NOMO-1 treated with DMSO at 0.1 percent for 48 hours (cell line): ENCODE measurements at regions not wholly inside any gene's neighbourhood (a gene's known extent, or its start where the extent isn't known, plus 50 kb on each side); places are given as distances from the start of the nearest gene placed in this dataset.

Source experiments
- DNase-seq: peaks from one replicate; lab custom pipeline; 2025; ENCODE audit not compliant: unreplicated experiment; lab: John Stamatoyannopoulos, UW

- no peak for DNase-seq
Observed at GRCh38 chr2:120807751-120808150, 72.1 kb downstream of the GLI2 start.

GRCh38 chr2:120809151-120809550, 73.5 kb downstream of the GLI2 start:
- no peak for DNase-seq

DNA sequence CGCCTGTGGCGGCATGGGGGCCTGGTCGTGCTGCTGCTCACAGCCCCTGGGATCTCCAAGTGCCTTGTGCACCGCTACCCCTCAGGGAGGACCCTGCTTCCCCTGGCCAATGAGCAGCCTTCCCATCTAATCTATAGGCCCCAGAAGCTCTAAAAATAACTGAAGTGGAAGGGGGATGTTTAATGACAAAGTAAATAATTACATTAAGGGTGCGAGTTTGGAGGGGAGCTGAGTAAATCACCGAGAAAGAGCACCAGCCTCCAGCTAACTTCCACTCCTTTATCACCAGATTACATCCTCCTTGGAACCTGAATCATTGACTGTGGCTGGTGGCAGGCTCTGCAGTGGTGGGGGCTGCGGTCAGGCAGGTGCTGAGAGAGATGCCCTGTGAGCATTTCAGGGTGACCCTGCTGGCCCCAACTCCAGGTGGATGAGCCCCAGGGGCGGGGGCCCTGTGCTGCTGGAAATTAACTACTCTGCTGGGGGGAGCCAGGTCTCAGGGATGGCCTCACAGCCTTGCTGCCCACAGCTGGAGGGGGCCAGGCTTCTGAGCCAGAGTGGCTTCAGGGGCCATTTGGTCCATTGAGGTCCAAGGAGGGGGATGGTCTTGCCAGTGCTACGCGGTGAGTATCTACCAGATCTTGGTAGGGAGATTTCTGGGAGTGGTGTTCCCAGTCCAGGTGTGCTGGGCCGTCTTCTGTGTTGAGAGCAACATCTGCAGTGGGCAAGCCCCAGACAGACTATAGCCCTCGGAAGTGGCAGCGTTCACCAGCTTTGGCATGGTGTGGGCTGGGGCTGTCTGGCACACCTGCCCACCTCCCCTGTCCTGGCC, 74.2 kb downstream of the GLI2 start:
- DNase-seq = no peak

DNA sequence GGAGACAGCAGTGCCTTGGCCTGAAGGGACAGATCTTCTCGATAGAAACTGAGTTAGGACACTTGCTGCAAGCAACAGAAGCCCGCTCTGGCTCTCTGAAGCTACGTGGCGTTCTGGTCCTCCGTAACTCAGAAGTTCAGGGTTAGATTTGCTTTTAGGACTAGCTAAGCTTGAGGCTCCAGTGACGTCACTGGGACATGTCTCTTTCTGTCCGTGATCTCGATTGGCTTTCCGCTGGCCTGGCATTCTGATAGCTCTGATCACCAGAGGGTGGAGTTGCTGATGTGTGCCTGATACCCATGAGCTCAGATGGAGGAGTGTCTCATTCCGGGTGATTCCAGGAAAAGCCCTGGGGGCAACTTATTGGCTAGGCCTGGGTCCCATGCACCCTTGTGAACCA, 75.0 kb downstream of the GLI2 start:
- no peak for DNase-seq

DNA sequence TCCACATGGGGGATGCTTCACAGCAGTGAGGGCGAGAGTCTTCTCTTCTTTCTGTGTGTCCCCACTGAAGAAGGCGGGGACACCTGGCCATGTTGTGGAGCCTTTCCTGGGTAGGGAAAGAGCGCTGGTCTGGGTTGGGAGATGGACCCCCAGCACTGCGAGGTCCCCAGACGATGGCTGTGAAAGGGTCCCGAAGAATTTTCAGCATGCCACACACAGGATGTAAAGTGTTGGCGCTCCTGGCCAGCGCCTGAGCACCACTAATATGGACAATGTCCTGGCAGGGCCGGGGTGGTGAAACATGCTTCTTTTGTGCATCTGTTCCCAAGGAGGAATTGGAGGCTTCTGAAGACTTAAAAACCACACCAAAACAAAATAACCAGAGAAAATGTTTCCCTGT, 77.2 kb downstream of the GLI2 start:
- no peak for DNase-seq

DNA sequence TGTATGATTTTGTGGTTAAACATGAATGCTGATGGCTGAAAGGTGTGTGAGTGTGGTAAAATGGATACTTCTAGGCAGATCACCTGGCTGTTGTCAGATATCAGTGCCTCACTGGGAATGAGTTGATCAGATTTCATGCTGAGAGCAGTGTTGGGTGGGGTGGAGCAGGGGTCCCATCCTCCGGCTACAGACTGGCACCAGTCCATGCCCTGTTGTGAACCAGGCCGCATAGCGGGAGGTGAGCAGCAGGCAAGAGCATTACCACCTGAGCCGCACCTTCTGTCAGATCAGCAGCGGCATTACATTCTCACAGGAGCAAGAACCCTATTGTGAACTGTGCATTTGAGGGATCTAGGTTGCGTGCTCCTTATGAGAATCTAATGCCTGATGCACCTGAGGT, 78.7 kb downstream of the GLI2 start:
- DNase-seq = no peak

DNA sequence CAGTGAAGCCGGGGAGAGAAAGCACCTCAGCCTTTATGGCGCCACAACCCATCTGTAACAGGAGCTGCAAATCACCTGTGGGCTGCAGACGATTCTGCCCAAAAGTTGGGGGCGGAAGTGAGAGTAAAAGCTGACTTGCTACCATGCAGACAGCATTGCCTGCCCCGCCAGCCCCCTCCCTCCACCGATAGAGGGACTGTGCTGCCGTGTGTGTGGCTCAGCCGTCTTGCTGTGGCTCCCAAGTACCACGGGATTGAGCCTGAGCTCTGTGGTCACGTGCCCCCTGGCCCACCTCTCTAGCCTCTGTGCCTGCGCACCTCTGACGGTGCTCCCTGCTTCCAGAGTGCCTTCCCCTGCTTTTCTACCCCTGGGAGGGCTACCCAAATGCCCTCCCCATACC, 79.6 kb downstream of the GLI2 start:
- DNase-seq = no peak

GRCh38 chr2:120817136-120817955, 81.7 kb downstream of the GLI2 start:
- DNase-seq = no peak

DNA sequence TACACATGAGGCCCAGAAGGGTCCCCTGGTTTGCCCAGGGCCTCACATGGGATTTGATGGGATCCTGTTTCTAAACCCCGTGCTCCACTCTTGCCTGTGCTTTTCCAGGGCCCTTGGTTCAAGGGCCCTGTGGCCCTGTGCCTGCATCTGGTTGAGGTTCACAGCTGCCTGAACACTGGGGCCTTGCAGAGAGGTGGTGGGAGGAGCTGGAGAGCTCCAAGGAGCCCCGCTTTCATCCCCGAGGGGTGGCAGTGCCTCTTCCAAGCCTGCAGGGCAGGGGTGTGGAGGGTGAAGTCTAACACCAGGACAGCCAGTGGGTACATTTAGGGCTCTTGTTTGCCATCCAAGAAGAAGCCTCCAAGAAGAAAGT, 82.3 kb downstream of the GLI2 start:
- DNase-seq = no peak

DNA sequence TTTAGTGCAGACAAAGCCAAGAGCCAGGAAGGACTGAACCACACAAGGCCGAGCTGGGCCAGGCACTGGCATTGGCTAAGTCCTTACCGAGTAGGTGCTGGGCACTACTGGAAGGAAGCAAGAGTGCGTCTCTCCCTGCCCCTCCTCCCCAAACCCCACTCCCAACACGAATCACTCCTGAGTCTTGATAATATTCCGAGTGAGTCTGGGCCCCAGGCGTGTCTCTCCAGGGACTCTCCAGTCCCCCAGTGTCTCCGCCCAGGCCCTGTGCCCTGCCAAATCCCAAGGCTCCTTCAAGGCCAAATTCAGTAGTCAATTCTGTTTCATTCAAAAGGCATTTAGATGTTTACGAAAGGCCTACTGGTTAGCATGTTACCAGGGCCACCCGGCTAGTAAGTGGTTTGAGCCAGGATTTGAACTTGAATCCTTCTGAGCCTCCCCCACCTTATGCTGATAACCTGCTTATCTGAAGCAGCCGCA, 82.8 kb downstream of the GLI2 start:
- DNase-seq = no peak

DNA sequence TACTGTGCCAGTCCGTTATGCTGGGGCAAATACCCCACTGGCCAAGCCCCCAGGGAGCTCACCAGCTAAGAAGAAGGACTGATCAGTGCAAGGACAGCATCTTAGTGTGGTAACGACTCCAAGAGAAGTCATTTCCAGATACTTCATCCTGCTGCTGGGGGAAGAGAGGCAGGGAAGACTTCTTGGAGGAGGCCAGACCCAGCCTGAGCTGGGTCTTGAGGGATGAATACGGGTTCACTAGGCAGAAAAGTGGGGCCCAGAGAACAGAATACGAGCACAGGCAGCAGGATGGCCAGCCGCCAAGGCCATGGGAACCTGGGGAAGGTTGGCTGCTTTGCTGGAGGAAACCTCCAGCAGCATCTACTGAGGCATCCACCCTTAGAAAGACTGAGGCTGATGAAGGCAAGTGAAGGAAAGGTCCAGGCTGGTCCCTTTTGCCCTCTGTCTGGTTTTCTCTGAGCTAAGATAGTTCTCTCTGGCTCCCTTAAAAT, 84.1 kb downstream of the GLI2 start:
- DNase-seq = no peak

DNA sequence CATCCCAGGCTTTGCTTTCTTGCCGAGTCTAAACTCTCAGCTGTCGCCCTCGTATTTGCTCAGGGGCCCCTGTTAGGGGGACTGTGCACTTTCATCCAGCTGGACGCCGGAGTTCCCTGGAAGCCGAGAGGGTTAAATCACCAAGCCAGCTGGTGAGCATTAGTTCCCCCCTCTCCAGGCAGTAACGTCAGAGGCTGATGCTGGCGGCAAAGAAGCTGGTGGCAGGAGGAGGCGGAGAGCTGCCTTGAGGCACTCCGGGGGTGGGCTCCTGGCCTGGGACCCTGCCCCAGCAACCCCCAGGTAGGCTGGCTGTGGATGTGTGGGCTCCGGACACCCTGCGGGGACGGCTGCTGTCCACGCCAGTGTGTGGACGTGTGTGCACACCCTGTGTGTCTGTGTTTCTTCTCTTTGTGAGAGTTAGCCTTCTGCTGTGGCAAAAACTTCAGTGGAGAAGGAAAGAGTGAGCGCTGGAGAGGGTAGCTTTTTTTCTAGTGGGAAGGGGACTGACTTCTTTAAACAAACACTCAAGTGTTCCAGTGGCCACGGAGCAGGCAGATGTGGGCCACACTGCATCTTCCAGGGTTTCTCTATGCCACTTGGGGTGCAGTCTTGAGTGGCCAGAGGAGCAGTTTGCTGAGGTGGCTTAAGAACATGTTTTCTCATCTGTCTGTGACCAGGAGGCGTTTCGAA, 84.7 kb downstream of the GLI2 start:
- no peak for DNase-seq

DNA sequence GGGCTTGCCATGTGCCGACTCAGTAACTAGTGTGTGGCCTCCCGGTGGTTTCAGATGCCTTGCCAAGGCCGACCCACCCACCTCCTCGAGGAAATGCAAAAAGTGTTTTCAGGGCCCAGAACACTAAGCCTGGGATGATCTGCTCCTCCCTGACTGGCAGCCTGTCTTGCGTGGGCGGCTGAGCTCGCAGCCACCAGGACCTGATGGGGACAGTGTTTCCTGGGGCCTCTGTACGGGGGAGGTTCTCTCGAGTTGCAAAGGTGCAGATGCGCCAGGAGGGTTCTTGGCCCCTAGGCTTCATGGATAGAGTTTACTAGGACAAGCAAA, 85.2 kb downstream of the GLI2 start:
- DNase-seq = no peak

DNA sequence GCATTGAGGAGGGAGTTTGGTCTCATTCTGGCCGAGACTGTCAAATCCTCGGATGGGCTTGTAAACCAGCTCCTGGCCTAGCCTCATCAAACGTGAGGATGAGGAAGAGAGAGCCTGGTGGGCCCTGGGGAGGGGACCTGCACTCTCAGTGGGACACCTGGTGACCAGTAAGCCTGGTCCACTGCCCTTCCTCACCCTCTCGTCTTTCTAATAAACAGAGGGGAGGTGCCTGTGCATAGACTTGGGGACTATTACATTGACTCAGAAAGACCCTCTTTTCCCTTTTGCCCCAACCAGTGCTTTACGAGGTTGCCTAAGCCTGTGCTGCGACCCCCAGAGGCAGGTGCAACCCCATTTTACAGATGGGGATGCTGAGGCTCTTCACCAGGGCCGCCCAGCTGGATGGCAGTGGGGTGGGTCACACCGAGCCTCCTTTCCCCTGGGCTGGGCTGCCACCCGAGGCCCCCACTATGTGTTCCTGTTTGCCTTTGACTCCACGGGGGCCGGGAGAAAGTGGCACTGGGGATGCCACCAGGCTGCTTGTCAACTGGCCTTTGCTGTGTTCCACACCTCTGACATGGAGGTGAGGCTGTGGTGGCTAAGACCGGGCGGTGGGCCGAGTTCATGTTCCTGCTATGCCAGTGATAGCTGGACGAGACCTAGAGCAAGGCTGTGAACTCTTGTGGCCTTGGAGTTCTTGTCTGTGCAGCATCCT, 85.9 kb downstream of the GLI2 start:
- DNase-seq = no peak

DNA sequence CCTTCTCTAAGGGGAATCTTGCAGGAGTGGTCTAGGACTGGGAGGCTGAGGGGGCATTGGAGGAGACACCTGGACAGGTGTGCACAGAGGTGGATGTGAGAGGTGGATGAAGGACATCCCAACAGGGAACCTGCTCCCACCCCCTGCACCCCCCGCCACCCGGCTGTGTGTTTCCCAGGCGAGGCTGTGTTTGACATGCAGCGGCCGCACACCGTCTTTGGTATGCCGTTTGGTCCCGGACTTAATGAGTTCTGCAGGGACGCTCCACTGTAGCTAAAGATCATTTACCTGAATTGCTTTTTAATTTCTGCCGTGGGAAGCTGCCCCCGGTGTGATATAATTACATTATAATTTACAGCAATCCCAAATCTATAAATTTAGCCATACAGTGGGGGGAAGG, 87.3 kb downstream of the GLI2 start:
- no peak for DNase-seq

DNA sequence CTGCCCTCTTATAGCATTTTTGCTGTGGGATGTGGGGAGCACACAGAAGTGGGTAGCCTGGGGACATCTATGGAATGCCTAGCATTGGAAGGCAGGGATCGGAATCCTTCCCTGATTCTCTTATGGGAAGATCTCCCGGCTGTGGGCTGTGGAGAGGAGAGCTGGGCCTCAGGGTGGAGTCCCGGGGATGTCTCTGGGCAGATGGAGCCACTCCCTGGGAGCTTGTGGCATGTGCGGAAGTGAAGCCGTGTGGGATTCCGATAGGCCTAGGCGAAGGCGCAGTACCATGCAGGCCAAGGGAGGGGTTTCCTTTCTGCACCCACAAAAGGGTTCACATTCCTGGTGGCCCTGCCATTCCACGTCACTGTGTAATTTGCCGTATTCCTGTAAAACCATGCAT, 87.9 kb downstream of the GLI2 start:
- DNase-seq = no peak

DNA sequence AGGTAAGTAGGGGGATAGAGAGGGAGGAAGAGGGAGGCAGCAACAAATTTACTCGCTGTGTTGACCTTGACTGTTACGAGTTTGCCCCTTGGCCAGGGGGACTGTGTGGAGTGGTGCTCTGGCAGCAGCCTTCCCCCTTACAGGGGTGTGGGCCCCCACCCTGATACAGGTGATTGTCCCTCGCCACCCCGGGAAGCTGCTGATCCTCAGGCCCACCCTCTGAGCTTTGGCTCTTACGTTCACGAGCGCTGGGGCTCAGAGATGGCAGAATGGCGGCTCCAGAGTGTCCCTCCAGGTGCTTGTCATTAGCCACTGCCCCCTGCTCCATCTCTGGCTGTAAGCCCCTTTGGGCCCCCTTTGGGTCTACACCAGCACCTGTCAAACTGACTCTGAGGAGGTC, 88.6 kb downstream of the GLI2 start:
- DNase-seq = no peak

GRCh38 chr2:120825370-120826259, 89.9 kb downstream of the GLI2 start:
- no peak for DNase-seq

- no peak for DNase-seq
Observed at GRCh38 chr2:120826260-120826648, 90.6 kb downstream of the GLI2 start.
